Loucy (cell line): ENCODE measurements at regions not wholly inside any gene's neighbourhood (a gene's known extent, or its start where the extent isn't known, plus 50 kb on each side); places are given as distances from the start of the nearest gene placed in this dataset.

Source experiments
- H2AFZ ChIP-seq: fragments of 200-600 bp; sonication (generic); 2 replicates; pipeline ENCODE4 v1.6.0; 2016; ENCODE audit warnings: antibody characterized with exemption, mild to moderate bottlenecking, low read length, moderate library complexity
- H3F3A ChIP-seq: fragments of 200-600 bp; 2 replicates; pipeline ENCODE4 v1.6.0; 2016; ENCODE audit warnings: antibody characterized with exemption, low read depth, mild to moderate bottlenecking
- H3K27me3 ChIP-seq: fragments of 200-600 bp; sonication (generic); 2 replicates; pipeline ENCODE4 v1.6.1; 2014; ENCODE audit warnings: low read length, mild to moderate bottlenecking; ENCODE audit not compliant: insufficient read depth, poor library complexity, severe bottlenecking
- H3K36me3 ChIP-seq: fragments of 200-600 bp; sonication (generic); 2 replicates; pipeline ENCODE4 v1.6.1; 2016; ENCODE audit warnings: low read length; ENCODE audit not compliant: insufficient read depth
- H3K4me1 ChIP-seq: fragments of 200-600 bp; sonication (generic); 2 replicates; pipeline ENCODE4 v1.5.1; 2014; ENCODE audit warnings: low read length, mild to moderate bottlenecking; ENCODE audit not compliant: insufficient read depth, poor library complexity, severe bottlenecking
- H3K4me2 ChIP-seq: fragments of 200-600 bp; sonication (generic); 2 replicates; pipeline ENCODE4 v1.6.0; 2014; ENCODE audit warnings: antibody characterized with exemption, low read length, low read depth, mild to moderate bottlenecking; ENCODE audit not compliant: poor library complexity, severe bottlenecking
- H3K4me3 ChIP-seq: fragments of 200-600 bp; sonication (generic); 2 replicates; pipeline ENCODE4 v1.5.1; 2014; ENCODE audit warnings: low read length, mild to moderate bottlenecking, mixed read lengths; ENCODE audit not compliant: poor library complexity, severe bottlenecking
- H3K79me2 ChIP-seq: fragments of 200-600 bp; sonication (generic); 2 replicates; pipeline ENCODE4 v1.6.1; 2014; ENCODE audit warnings: low read length; ENCODE audit not compliant: insufficient read depth
- H3K9ac ChIP-seq: fragments of 200-600 bp; sonication (generic); 2 replicates; pipeline ENCODE4 v1.6.0; 2014; ENCODE audit warnings: mild to moderate bottlenecking, low read depth, low read length, moderate library complexity; ENCODE audit not compliant: poor library complexity, severe bottlenecking
- H3K9me2 ChIP-seq: fragments of 200-600 bp; sonication (generic); replicated peaks from 2 replicates; pipeline ENCODE4 v1.6.1; 2016; ENCODE audit warnings: low read depth, low read length, mixed read lengths
- H3K9me3 ChIP-seq: fragments of 200-600 bp; sonication (generic); 2 replicates; pipeline ENCODE4 v1.6.1; 2014; ENCODE audit warnings: mild to moderate bottlenecking, antibody characterized with exemption, low read length, low read depth; ENCODE audit not compliant: insufficient read depth
- H4K20me1 ChIP-seq: fragments of 200-600 bp; sonication (generic); 2 replicates; pipeline ENCODE4 v1.6.0; 2014; ENCODE audit warnings: antibody characterized with exemption, low read length, mild to moderate bottlenecking; ENCODE audit not compliant: insufficient read depth, poor library complexity, severe bottlenecking
- CTCF ChIP-seq: fragments of 200-600 bp; sonication (generic); conservative IDR thresholded peaks from 2 replicates; pipeline ENCODE4 v1.5.1; 2014; ENCODE audit warnings: mild to moderate bottlenecking, antibody characterized with exemption, low read length
- EZH2phosphoT487 ChIP-seq: fragments of 200-600 bp; IDR thresholded peaks from 2 replicates; pipeline ENCODE4 v1.6.1; 2018; ENCODE audit warnings: antibody characterized with exemption, mild to moderate bottlenecking, moderate library complexity, borderline replicate concordance

GRCh38 chr16:73840728-73841127, 455.9 kb upstream of the PSMD7 start:
- Histone ChIP-seq H3K9ac (no peak overlapping the region), H3K9me2 (no peaks in the 10 kb centered on the region)

GRCh38 chr16:73831220-73831619, 465.4 kb upstream of the PSMD7 start:
- no peak overlapping the region for H2AFZ ChIP-seq
- H3F3A ChIP-seq: no peaks in the 10 kb centered on the region
- H3K9ac ChIP-seq: no peak overlapping the region
- TF ChIP-seq CTCF (no peak), EZH2phosphoT487 (no peak)
- no peak overlapping the region for H3K4me3 ChIP-seq
- H3K9me2 ChIP-seq: no peaks in the 10 kb centered on the region
- no peak overlapping the region for H3K4me2 ChIP-seq
- H3K79me2 ChIP-seq: no peaks in the 10 kb centered on the region
- no peaks in the 10 kb centered on the region for H3K27me3 ChIP-seq
- no peaks in the 10 kb centered on the region for H3K36me3 ChIP-seq
- no peaks in the 10 kb centered on the region for H3K9me3 ChIP-seq
- H4K20me1 ChIP-seq: no peaks in the 10 kb centered on the region
- no peaks in the 10 kb centered on the region for H3K4me1 ChIP-seq

More at GRCh38 chr16:73840728-73841127, 455.9 kb upstream of the PSMD7 start:
- TF ChIP-seq EZH2phosphoT487 (no peak), CTCF (no peak)
- Histone ChIP-seq H3F3A (no peaks in the 10 kb centered on the region), H3K27me3 (no peaks in the 10 kb centered on the region), H3K79me2 (no peaks in the 10 kb centered on the region), H3K4me2 (no peak overlapping the region), H4K20me1 (no peaks in the 10 kb centered on the region), H3K4me3 (no peak overlapping the region), H3K36me3 (no peaks in the 10 kb centered on the region), H3K9me3 (no peaks in the 10 kb centered on the region), H3K4me1 (no peaks in the 10 kb centered on the region), H2AFZ (no peak overlapping the region)

- Histone ChIP-seq H3K27me3 (no peaks in the 10 kb centered on the region), H3K9me3 (no peaks in the 10 kb centered on the region), H4K20me1 (no peaks in the 10 kb centered on the region), H3K9me2 (no peaks in the 10 kb centered on the region), H3K4me3 (no peak overlapping the region), H3K79me2 (no peaks in the 10 kb centered on the region), H3K4me1 (no peaks in the 10 kb centered on the region), H3K9ac (no peak overlapping the region), H3K4me2 (no peak overlapping the region), H2AFZ (no peak overlapping the region), H3F3A (no peaks in the 10 kb centered on the region), H3K36me3 (no peaks in the 10 kb centered on the region)
- no peak for TF ChIP-seq CTCF
- TF ChIP-seq EZH2phosphoT487: no peak
Observed at GRCh38 chr16:73823205-73823849, 473.3 kb upstream of the PSMD7 start.
